SU-DHL-6 (cell line): ENCODE measurements at regions not wholly inside any gene's neighbourhood (a gene's known extent, or its start where the extent isn't known, plus 50 kb on each side); places are given as distances from the start of the nearest gene placed in this dataset.

ENCODE experiments used
- CTCF ChIP-seq: fragments of 200-600 bp; sonication (generic); IDR thresholded peaks from one replicate; pipeline ENCODE4 v1.5.1; 2017; ENCODE audit warnings: antibody characterized with exemption, mild to moderate bottlenecking, low read length, moderate library complexity; ENCODE audit not compliant: insufficient read depth, poor library complexity, severe bottlenecking
- EZH2phosphoT487 ChIP-seq: fragments of 200-600 bp; sonication (generic), shearing (Covaris generic); conservative IDR thresholded peaks from 2 replicates; pipeline ENCODE4 v1.6.1; 2018; ENCODE audit warnings: mild to moderate bottlenecking, antibody characterized with exemption, low read length, moderate library complexity, mixed read lengths

- no peak for TF ChIP-seq CTCF
- TF ChIP-seq EZH2phosphoT487 = no peak
These were observed 1061.0 kb downstream of the ADGRL2 start for GRCh38 chr1:82861749-82862148.
